MM.1S (cell line): ENCODE measurements at regions not wholly inside any gene's neighbourhood (a gene's known extent, or its start where the extent isn't known, plus 50 kb on each side); places are given as distances from the start of the nearest gene placed in this dataset.

ENCODE experiments used
- DNase-seq: peaks from one replicate; pipeline ENCODE4 v3.0.0-alpha.2; 2015
- H2AFZ ChIP-seq: fragments of 300-600 bp; sonication (generic); 2 replicates; pipeline ENCODE4 v1.6.0; 2016; ENCODE audit warnings: antibody characterized with exemption, low read length
- H3F3A ChIP-seq: fragments of 300-600 bp; sonication (generic); 2 replicates; pipeline ENCODE4 v1.6.1; 2016; ENCODE audit warnings: mild to moderate bottlenecking, antibody characterized with exemption, low read length, moderate library complexity, mixed read lengths; ENCODE audit not compliant: insufficient read depth
- H3K27ac ChIP-seq: fragments of 300-600 bp; sonication (generic); 2 replicates; pipeline ENCODE4 v1.5.1; 2016; ENCODE audit warnings: mild to moderate bottlenecking, low read length
- H3K27me3 ChIP-seq: fragments of 300-600 bp; sonication (generic); replicated peaks from 2 replicates; pipeline ENCODE4 v1.6.0; 2016; ENCODE audit warnings: low read length; ENCODE audit not compliant: insufficient read depth
- H3K36me3 ChIP-seq: fragments of 300-600 bp; sonication (generic); replicated peaks from 2 replicates; pipeline ENCODE4 v1.6.1; 2016; ENCODE audit warnings: mild to moderate bottlenecking, low read length, mixed read lengths; ENCODE audit not compliant: insufficient read depth
- H3K4me1 ChIP-seq: fragments of 300-600 bp; sonication (generic); 2 replicates; pipeline ENCODE4 v1.6.1; 2016; ENCODE audit warnings: low read length, mixed read lengths
- H3K4me2 ChIP-seq: fragments of 300-600 bp; sonication (generic); 2 replicates; pipeline ENCODE4 v1.6.0; 2016; ENCODE audit warnings: low read depth, low read length
- H3K4me3 ChIP-seq: fragments of 300-600 bp; sonication (generic); 2 replicates; pipeline ENCODE4 v1.5.1; 2016; ENCODE audit warnings: low read length, mixed read lengths
- H3K79me2 ChIP-seq: fragments of 300-600 bp; sonication (generic); 2 replicates; pipeline ENCODE4 v1.6.1; 2016; ENCODE audit warnings: mixed run types, low read length, mixed read lengths
- H3K9ac ChIP-seq: fragments of 300-600 bp; sonication (generic); 2 replicates; pipeline ENCODE4 v1.6.1; 2016; ENCODE audit warnings: low read length, mixed read lengths
- H3K9me2 ChIP-seq: fragments of 300-600 bp; sonication (generic); replicated peaks from 2 replicates; pipeline ENCODE4 v1.6.1; 2016; ENCODE audit warnings: mild to moderate bottlenecking, low read length, mixed read lengths; ENCODE audit not compliant: insufficient read depth
- H3K9me3 ChIP-seq: fragments of 300-600 bp; sonication (generic); replicated peaks from 2 replicates; pipeline ENCODE4 v1.6.1; 2016; ENCODE audit warnings: mild to moderate bottlenecking, low read length, mixed read lengths; ENCODE audit not compliant: insufficient read depth
- H4K20me1 ChIP-seq: fragments of 300-600 bp; sonication (generic); 2 replicates; pipeline ENCODE4 v1.6.1; 2016; ENCODE audit warnings: mild to moderate bottlenecking, low read length, moderate library complexity, mixed read lengths; ENCODE audit not compliant: insufficient read depth
- CTCF ChIP-seq: fragments of 300-600 bp; sonication (generic); IDR thresholded peaks from 2 replicates; pipeline ENCODE4 v1.5.1; 2016; ENCODE audit warnings: antibody characterized with exemption, low read length, mixed read lengths
- EZH2 ChIP-seq: fragments of 300-600 bp; sonication (generic); optimal IDR thresholded peaks from 2 replicates; pipeline ENCODE3; 2017; ENCODE audit warnings: low read depth, mild to moderate bottlenecking, antibody characterized with exemption, low read length, mixed read lengths
- EZH2phosphoT487 ChIP-seq: fragments of 300-600 bp; sonication (generic); IDR thresholded peaks from 2 replicates; pipeline ENCODE4 v1.6.1; 2018; ENCODE audit warnings: antibody characterized with exemption, low read length

GRCh38 chr12:23049180-23049579, 424.2 kb downstream of the ETNK1 start:
- no peaks in the 10 kb centered on the region for H3K36me3 ChIP-seq
- no peaks in the 10 kb centered on the region for H3K9me3 ChIP-seq
- H3K27me3 ChIP-seq = no peaks in the 10 kb centered on the region
- H3F3A ChIP-seq = no peaks in the 10 kb centered on the region
- H3K4me2 ChIP-seq = no peak overlapping the region
- no peak overlapping the region for H3K9ac ChIP-seq
- no peaks in the 10 kb centered on the region for H4K20me1 ChIP-seq
- DNase-seq = peak; percentile 15
- H3K9me2 ChIP-seq = no peaks in the 10 kb centered on the region
- H3K27ac ChIP-seq = no peak overlapping the region
- no peak overlapping the region for H2AFZ ChIP-seq
- peaks cover 9% of the 10 kb centered on the region; the same call in 1 of the 2 replicates for H3K4me1 ChIP-seq
- H3K4me3 ChIP-seq = no peak overlapping the region
- TF ChIP-seq CTCF = no peak
- no peak for TF ChIP-seq EZH2phosphoT487
- TF ChIP-seq EZH2 = no peak
- H3K79me2 ChIP-seq = no peaks in the 10 kb centered on the region

GRCh38 chr12:23055004-23055403, 430.0 kb downstream of the ETNK1 start:
- Histone ChIP-seq H3K27ac (no peak overlapping the region), H3K9me3 (no peaks in the 10 kb centered on the region), H3K4me2 (peak overlapping the region; percentile 28; the same call in 1 of the 2 replicates), H3K79me2 (no peaks in the 10 kb centered on the region), H3K36me3 (no peaks in the 10 kb centered on the region), H4K20me1 (no peaks in the 10 kb centered on the region), H3K4me1 (no peaks in the 10 kb centered on the region), H3F3A (no peaks in the 10 kb centered on the region), H3K9me2 (no peaks in the 10 kb centered on the region), H2AFZ (peak overlapping the region; percentile 49), H3K4me3 (no peak overlapping the region), H3K27me3 (no peaks in the 10 kb centered on the region), H3K9ac (no peak overlapping the region)
- TF ChIP-seq EZH2phosphoT487 (no peak), EZH2 (no peak), CTCF (peak; percentile 89)
- peak; percentile 72 for DNase-seq

GRCh38 chr12:23057571-23057970, 432.6 kb downstream of the ETNK1 start:
- TF ChIP-seq EZH2 = no peak
- no peak for TF ChIP-seq EZH2phosphoT487
- TF ChIP-seq CTCF = no peak
- Histone ChIP-seq H3K9me2 (no peaks in the 10 kb centered on the region), H3K4me3 (no peak overlapping the region)

More at GRCh38 chr12:23057571-23057970, 432.6 kb downstream of the ETNK1 start:
- Histone ChIP-seq H3K27me3 (no peaks in the 10 kb centered on the region), H3K4me2 (no peak overlapping the region), H3F3A (no peaks in the 10 kb centered on the region), H3K27ac (no peak overlapping the region), H2AFZ (no peak overlapping the region), H3K4me1 (no peaks in the 10 kb centered on the region), H3K36me3 (no peaks in the 10 kb centered on the region), H3K79me2 (no peaks in the 10 kb centered on the region), H4K20me1 (no peaks in the 10 kb centered on the region), H3K9ac (no peak overlapping the region), H3K9me3 (no peaks in the 10 kb centered on the region)
- no peak for DNase-seq
